ENCODE measurements at regions not wholly inside any gene's neighbourhood (a gene's known extent, or its start where the extent isn't known, plus 50 kb on each side); places are given as distances from the start of the nearest gene placed in this dataset.

DNA sequence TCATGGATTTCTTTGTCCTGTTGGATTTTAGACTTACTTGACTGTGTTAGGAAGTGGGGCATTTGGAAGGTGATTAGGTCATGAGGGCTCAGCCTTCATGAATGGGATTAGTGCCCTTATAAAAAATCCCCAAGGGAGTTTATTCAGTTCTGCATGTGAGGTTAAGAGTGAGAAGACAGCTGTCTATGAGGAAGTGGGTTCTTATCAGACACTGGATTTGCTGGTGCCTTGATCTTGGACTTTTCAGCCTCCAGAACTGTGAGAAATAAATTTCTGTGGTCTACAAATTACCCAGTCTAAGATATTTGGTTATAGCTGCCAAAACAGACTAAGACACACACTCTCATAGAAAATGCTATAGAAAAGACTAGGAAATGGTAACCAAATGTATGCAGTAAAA lies 724.7 kb upstream of the FZD8 start:
- intact Hi-C loops (cut with micrococcal nuclease), result no loop called here
- ChIA-PET CTCF (no interaction called here), POLR2A (no interaction called here)
- H3K27me3 Mint-ChIP-seq, result no peaks in the 10 kb centered on the region
- TF ChIP-seq, protein P1, sequence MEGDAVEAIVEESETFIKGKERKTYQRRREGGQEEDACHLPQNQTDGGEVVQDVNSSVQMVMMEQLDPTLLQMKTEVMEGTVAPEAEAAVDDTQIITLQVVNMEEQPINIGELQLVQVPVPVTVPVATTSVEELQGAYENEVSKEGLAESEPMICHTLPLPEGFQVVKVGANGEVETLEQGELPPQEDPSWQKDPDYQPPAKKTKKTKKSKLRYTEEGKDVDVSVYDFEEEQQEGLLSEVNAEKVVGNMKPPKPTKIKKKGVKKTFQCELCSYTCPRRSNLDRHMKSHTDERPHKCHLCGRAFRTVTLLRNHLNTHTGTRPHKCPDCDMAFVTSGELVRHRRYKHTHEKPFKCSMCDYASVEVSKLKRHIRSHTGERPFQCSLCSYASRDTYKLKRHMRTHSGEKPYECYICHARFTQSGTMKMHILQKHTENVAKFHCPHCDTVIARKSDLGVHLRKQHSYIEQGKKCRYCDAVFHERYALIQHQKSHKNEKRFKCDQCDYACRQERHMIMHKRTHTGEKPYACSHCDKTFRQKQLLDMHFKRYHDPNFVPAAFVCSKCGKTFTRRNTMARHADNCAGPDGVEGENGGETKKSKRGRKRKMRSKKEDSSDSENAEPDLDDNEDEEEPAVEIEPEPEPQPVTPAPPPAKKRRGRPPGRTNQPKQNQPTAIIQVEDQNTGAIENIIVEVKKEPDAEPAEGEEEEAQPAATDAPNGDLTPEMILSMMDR (IDR thresholded peaks at IDR 0.05), result no peak
- H3K4me3 Mint-ChIP-seq, result no peak overlapping the region
- no peaks in the 10 kb centered on the region for H3K4me1 Mint-ChIP-seq
- H3K27ac Mint-ChIP-seq, result no peak overlapping the region
- ATAC-seq (ENCODE audit: low read depth) (no peak), DNase-seq (no peak)
- H3K36me3 Mint-ChIP-seq (ENCODE audit: low read depth), result no peaks in the 10 kb centered on the region
- H3K9me3 Mint-ChIP-seq, result peaks cover 5% of the 10 kb centered on the region

DNA sequence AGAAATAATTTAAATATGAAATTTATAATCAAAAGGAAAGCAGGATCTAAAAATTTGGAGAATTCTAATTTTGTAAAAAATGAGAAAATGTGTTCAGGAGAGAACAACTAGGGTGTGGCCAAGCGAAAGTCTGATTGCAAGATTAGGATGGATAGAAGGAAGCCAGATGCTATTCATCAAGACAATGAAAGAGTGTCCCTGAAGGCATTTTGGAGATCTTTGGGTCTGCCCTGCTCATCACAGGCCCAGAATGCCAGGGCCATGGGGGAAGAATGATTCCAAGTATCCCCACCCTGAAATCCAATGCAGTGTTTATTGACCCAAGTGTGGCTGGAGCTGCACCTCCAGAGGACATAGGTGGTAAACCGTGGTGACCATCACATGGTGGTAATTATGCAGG lies 724.0 kb upstream of the FZD8 start:
- H3K36me3 Mint-ChIP-seq (ENCODE audit: low read depth), result no peaks in the 10 kb centered on the region
- CTCF ChIA-PET, result no interaction called here
- TF ChIP-seq, protein P1 (IDR thresholded peaks at IDR 0.05), result no peak
- POLR2A ChIA-PET, result no interaction called here
- H3K9me3 Mint-ChIP-seq, result peaks cover 5% of the 10 kb centered on the region
- no peak overlapping the region for H3K4me3 Mint-ChIP-seq
- intact Hi-C loops (cut with micrococcal nuclease), result no loop called here
- H3K27ac Mint-ChIP-seq, result no peak overlapping the region
- no peaks in the 10 kb centered on the region for H3K27me3 Mint-ChIP-seq
- ATAC-seq (ENCODE audit: low read depth), result no peak
- H3K4me1 Mint-ChIP-seq, result no peaks in the 10 kb centered on the region
- DNase-seq, result no peak

DNA sequence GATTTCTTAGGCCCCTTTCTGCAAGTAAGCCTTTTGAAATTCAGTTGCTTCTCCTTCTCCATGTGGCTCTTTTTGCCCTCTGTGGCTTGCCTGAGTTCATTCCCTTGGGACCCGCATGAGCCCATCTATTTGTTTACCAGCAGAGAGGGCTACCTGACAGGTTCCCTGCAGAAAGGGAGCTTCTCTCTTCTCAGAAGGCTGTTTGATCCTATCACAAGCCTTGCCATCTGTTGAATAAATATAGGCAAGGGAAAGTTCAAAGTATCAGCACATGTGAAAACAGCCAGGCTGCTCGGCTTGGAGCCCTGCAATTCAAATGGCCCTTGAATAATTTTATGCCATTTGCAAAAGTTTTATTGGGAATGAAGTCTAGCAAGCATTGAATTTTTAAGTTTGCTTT lies 720.2 kb upstream of the FZD8 start:
- Mint-ChIP-seq H3K4me3 (no peak overlapping the region), H3K36me3 (ENCODE audit: low read depth) (no peaks in the 10 kb centered on the region), H3K27me3 (no peaks in the 10 kb centered on the region), H3K27ac (no peak overlapping the region), H3K9me3 (peaks cover 5% of the 10 kb centered on the region), H3K4me1 (no peaks in the 10 kb centered on the region)
- ChIA-PET CTCF (no interaction called here), POLR2A (no interaction called here)
- no peak for ATAC-seq (ENCODE audit: low read depth)
- TF ChIP-seq, protein P1 (IDR thresholded peaks at IDR 0.05), result no peak
- DNase-seq, result no peak
- intact Hi-C loops (cut with micrococcal nuclease), result no loop called here

DNA sequence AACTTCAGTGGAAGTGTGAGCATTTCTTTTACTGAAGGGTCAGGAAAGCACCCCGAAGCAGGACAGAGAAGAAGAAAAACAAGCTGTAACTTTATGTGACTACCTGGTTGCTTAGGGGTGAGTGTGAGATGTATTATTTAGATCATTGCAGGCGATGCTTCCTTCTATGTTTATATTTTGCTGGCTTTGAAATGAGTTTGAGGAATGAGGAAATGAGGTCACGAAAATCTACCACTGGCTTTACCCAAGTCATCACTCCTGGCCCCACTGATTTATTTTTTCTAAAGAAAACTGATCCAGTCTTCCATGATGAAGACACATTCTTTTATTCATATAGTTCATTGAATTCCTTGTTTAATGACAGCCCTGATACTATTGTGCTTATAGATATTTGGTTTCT lies 716.6 kb upstream of the FZD8 start:
- CTCF ChIA-PET, result no interaction called here
- Mint-ChIP-seq H3K9me3 (no peaks in the 10 kb centered on the region), H3K36me3 (ENCODE audit: low read depth) (no peaks in the 10 kb centered on the region), H3K27me3 (no peaks in the 10 kb centered on the region), H3K4me3 (no peak overlapping the region), H3K4me1 (no peaks in the 10 kb centered on the region), H3K27ac (no peak overlapping the region)
- intact Hi-C loops (cut with micrococcal nuclease), result no loop called here
- POLR2A ChIA-PET, result no interaction called here
- DNase-seq (no peak), ATAC-seq (ENCODE audit: low read depth) (no peak)
- TF ChIP-seq, protein P1 (IDR thresholded peaks at IDR 0.05), result no peak

DNA sequence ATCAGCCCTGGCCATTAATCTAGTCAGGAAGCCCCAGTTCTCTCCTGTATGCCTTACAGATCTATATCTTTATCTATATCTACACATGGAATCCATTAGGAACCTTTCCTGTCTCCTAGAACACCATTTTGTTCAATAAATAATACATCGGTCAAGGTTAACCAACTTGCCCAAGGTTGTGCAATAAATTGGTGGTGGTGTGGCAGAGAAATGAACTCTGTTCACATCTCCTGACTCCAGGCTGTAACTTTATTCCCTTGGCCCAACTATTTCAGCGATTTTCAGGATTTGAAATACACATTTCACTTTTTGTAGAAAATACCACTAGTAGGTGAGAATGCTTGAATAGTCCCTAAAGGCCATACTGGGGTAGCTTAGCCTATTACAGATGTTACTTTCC lies 712.5 kb upstream of the FZD8 start:
- DNase-seq (no peak), ATAC-seq (ENCODE audit: low read depth) (no peak)
- no peaks in the 10 kb centered on the region for H3K9me3 Mint-ChIP-seq
- no peaks in the 10 kb centered on the region for H3K36me3 Mint-ChIP-seq (ENCODE audit: low read depth)
- H3K4me1 Mint-ChIP-seq, result no peaks in the 10 kb centered on the region
- H3K27me3 Mint-ChIP-seq, result no peaks in the 10 kb centered on the region
- H3K27ac Mint-ChIP-seq, result no peak overlapping the region
- intact Hi-C loops (cut with micrococcal nuclease), result no loop called here
- no peak overlapping the region for H3K4me3 Mint-ChIP-seq
- POLR2A ChIA-PET, result no interaction called here
- CTCF ChIA-PET, result no interaction called here
- TF ChIP-seq, protein P1 (IDR thresholded peaks at IDR 0.05), result no peak
